GOT3 (cell line): ENCODE measurements at regions not wholly inside any gene's neighbourhood (a gene's known extent, or its start where the extent isn't known, plus 50 kb on each side); places are given as distances from the start of the nearest gene placed in this dataset.

Experiments
- DNase-seq: peaks from one replicate; lab custom pipeline; 2025; ENCODE audit warnings: mixed read lengths; lab: John Stamatoyannopoulos, UW

GRCh38 chr4:138751309-138751708, 264.3 kb upstream of the NOCT start:
- no peak for DNase-seq

GRCh38 chr4:138749303-138749702, 266.3 kb upstream of the NOCT start:
- DNase-seq = no peak

GRCh38 chr4:138741766-138742377, 273.7 kb upstream of the NOCT start:
- no peak for DNase-seq

- no peak for DNase-seq
These were observed 274.5 kb upstream of the NOCT start for GRCh38 chr4:138740816-138741745.

- DNase-seq = no peak
These were observed 279.2 kb upstream of the NOCT start for GRCh38 chr4:138736362-138736761.

- no peak for DNase-seq
These were observed 280.8 kb upstream of the NOCT start for GRCh38 chr4:138734746-138735145.

- DNase-seq = no peak
These were observed 287.0 kb upstream of the NOCT start for GRCh38 chr4:138728566-138728965.

GRCh38 chr4:138727731-138728130, 287.9 kb upstream of the NOCT start:
- DNase-seq = no peak

GRCh38 chr4:138724530-138724929, 291.1 kb upstream of the NOCT start:
- DNase-seq = no peak

- no peak for DNase-seq
These were observed 298.8 kb upstream of the NOCT start for GRCh38 chr4:138716559-138717335.

GRCh38 chr4:138710297-138710696, 305.3 kb upstream of the NOCT start:
- DNase-seq = no peak

GRCh38 chr4:138709859-138710258, 305.7 kb upstream of the NOCT start:
- no peak for DNase-seq

- DNase-seq = no peak
These were observed 307.6 kb upstream of the NOCT start for GRCh38 chr4:138707746-138708677.

GRCh38 chr4:138706201-138706600, 309.4 kb upstream of the NOCT start:
- no peak for DNase-seq

- DNase-seq = no peak
These were observed 313.3 kb upstream of the NOCT start for GRCh38 chr4:138702190-138702824.

- DNase-seq = no peak
These were observed 316.9 kb upstream of the NOCT start for GRCh38 chr4:138698641-138699040.

GRCh38 chr4:138697851-138698250, 317.7 kb upstream of the NOCT start:
- no peak for DNase-seq

- no peak for DNase-seq
These were observed 318.8 kb upstream of the NOCT start for GRCh38 chr4:138696771-138697170.

GRCh38 chr4:138696058-138696457, 319.5 kb upstream of the NOCT start:
- DNase-seq = no peak

- DNase-seq = no peak
These were observed 322.1 kb upstream of the NOCT start for GRCh38 chr4:138693526-138693925.

GRCh38 chr4:138692411-138692810, 323.2 kb upstream of the NOCT start:
- no peak for DNase-seq
